ENCODE measurements at regions not wholly inside any gene's neighbourhood (a gene's known extent, or its start where the extent isn't known, plus 50 kb on each side); places are given as distances from the start of the nearest gene placed in this dataset.
"Not testable (repeated sequence)": the region's sequence is repeated elsewhere in the genome, so short reads cannot be mapped to it uniquely, and the experiment has no call there.

GRCh38 chr10:109104806-109105205 is 818.5 kb downstream of the XPNPEP1 start:
- in situ Hi-C loops (cut with HindIII; ENCODE audit: low pct_ligation_motif_present, low pct_unique_long_range_greater_than_20kb, low sequenced_read_pairs) = no loop called here
- no peak for DNase-seq

- no peak for DNase-seq
- in situ Hi-C loops (cut with HindIII; ENCODE audit: low pct_ligation_motif_present, low pct_unique_long_range_greater_than_20kb, low sequenced_read_pairs) = no loop called here
Observed at GRCh38 chr10:109103278-109103677, 820.0 kb downstream of the XPNPEP1 start.

- DNase-seq = no peak
- in situ Hi-C loops (cut with HindIII; ENCODE audit: low pct_ligation_motif_present, low pct_unique_long_range_greater_than_20kb, low sequenced_read_pairs) = no loop called here
Observed at GRCh38 chr10:109089779-109090178, 833.5 kb downstream of the XPNPEP1 start.

GRCh38 chr10:109071539-109071938 is 851.8 kb downstream of the XPNPEP1 start:
- no peak for DNase-seq
- in situ Hi-C loops (cut with HindIII; ENCODE audit: low pct_ligation_motif_present, low pct_unique_long_range_greater_than_20kb, low sequenced_read_pairs) = no loop called here

GRCh38 chr10:109070492-109070891 is 852.8 kb downstream of the XPNPEP1 start:
- in situ Hi-C loops (cut with HindIII; ENCODE audit: low pct_ligation_motif_present, low pct_unique_long_range_greater_than_20kb, low sequenced_read_pairs) = no loop called here
- no peak for DNase-seq

- in situ Hi-C loops (cut with HindIII; ENCODE audit: low pct_ligation_motif_present, low pct_unique_long_range_greater_than_20kb, low sequenced_read_pairs) = no loop called here
- peak; percentile 69 for DNase-seq
Observed at GRCh38 chr10:109067031-109067430, 856.3 kb downstream of the XPNPEP1 start.

- in situ Hi-C loops (cut with HindIII; ENCODE audit: low pct_ligation_motif_present, low pct_unique_long_range_greater_than_20kb, low sequenced_read_pairs) = no loop called here
Observed at GRCh38 chr10:109065821-109066220, 857.5 kb downstream of the XPNPEP1 start.

GRCh38 chr10:109062371-109062770 is 860.9 kb downstream of the XPNPEP1 start:
- in situ Hi-C loops (cut with HindIII; ENCODE audit: low pct_ligation_motif_present, low pct_unique_long_range_greater_than_20kb, low sequenced_read_pairs) = no loop called here
- peak; percentile 71 for DNase-seq

More at GRCh38 chr10:109065821-109066220, 857.5 kb downstream of the XPNPEP1 start:
- DNase-seq = no peak

- no peak for DNase-seq
- in situ Hi-C loops (cut with HindIII; ENCODE audit: low pct_ligation_motif_present, low pct_unique_long_range_greater_than_20kb, low sequenced_read_pairs) = no loop called here
Observed at GRCh38 chr10:109055243-109055642, 868.1 kb downstream of the XPNPEP1 start.

GRCh38 chr10:109047856-109048255 is 875.5 kb downstream of the XPNPEP1 start:
- in situ Hi-C loops (cut with HindIII; ENCODE audit: low pct_ligation_motif_present, low pct_unique_long_range_greater_than_20kb, low sequenced_read_pairs) = no loop called here
- DNase-seq = no peak

- DNase-seq; in situ Hi-C loops (cut with HindIII; ENCODE audit: low pct_ligation_motif_present, low pct_unique_long_range_greater_than_20kb, low sequenced_read_pairs): not testable (repeated sequence)
Observed at GRCh38 chr10:109046427-109046826, 876.9 kb downstream of the XPNPEP1 start.

GRCh38 chr10:109040622-109041021 is 882.7 kb downstream of the XPNPEP1 start:
- DNase-seq = no peak
- in situ Hi-C loops (cut with HindIII; ENCODE audit: low pct_ligation_motif_present, low pct_unique_long_range_greater_than_20kb, low sequenced_read_pairs) = no loop called here

- in situ Hi-C loops (cut with HindIII; ENCODE audit: low pct_ligation_motif_present, low pct_unique_long_range_greater_than_20kb, low sequenced_read_pairs) = no loop called here
- no peak for DNase-seq
Observed at GRCh38 chr10:109037978-109038377, 885.3 kb downstream of the XPNPEP1 start.

GRCh38 chr10:109030581-109031210 is 892.6 kb downstream of the XPNPEP1 start:
- in situ Hi-C loops (cut with HindIII; ENCODE audit: low pct_ligation_motif_present, low pct_unique_long_range_greater_than_20kb, low sequenced_read_pairs) = no loop called here
- no peak for DNase-seq

GRCh38 chr10:109029870-109030269 is 893.4 kb downstream of the XPNPEP1 start:
- DNase-seq = no peak

GRCh38 chr10:109027534-109028185 is 895.7 kb downstream of the XPNPEP1 start:
- in situ Hi-C loops (cut with HindIII; ENCODE audit: low pct_ligation_motif_present, low pct_unique_long_range_greater_than_20kb, low sequenced_read_pairs) = no loop called here
- DNase-seq = no peak

More at GRCh38 chr10:109029870-109030269, 893.4 kb downstream of the XPNPEP1 start:
- in situ Hi-C loops (cut with HindIII; ENCODE audit: low pct_ligation_motif_present, low pct_unique_long_range_greater_than_20kb, low sequenced_read_pairs) = no loop called here

GRCh38 chr10:109025172-109025571 is 898.1 kb downstream of the XPNPEP1 start:
- in situ Hi-C loops (cut with HindIII; ENCODE audit: low pct_ligation_motif_present, low pct_unique_long_range_greater_than_20kb, low sequenced_read_pairs) = no loop called here

GRCh38 chr10:109022417-109023049 is 900.8 kb downstream of the XPNPEP1 start:
- DNase-seq = no peak
- in situ Hi-C loops (cut with HindIII; ENCODE audit: low pct_ligation_motif_present, low pct_unique_long_range_greater_than_20kb, low sequenced_read_pairs) = no loop called here

More at GRCh38 chr10:109025172-109025571, 898.1 kb downstream of the XPNPEP1 start:
- no peak for DNase-seq

GRCh38 chr10:109019001-109019424 is 904.3 kb downstream of the XPNPEP1 start:
- in situ Hi-C loops (cut with HindIII; ENCODE audit: low pct_ligation_motif_present, low pct_unique_long_range_greater_than_20kb, low sequenced_read_pairs) = no loop called here
- DNase-seq = peak; percentile 4

GRCh38 chr10:109007514-109007913 is 915.8 kb downstream of the XPNPEP1 start:
- in situ Hi-C loops (cut with HindIII; ENCODE audit: low pct_ligation_motif_present, low pct_unique_long_range_greater_than_20kb, low sequenced_read_pairs) = no loop called here

More at GRCh38 chr10:109007514-109007913, 915.8 kb downstream of the XPNPEP1 start:
- DNase-seq = no peak
